KMS-11 (cell line): ENCODE measurements at regions not wholly inside any gene's neighbourhood (a gene's known extent, or its start where the extent isn't known, plus 50 kb on each side); places are given as distances from the start of the nearest gene placed in this dataset.

ENCODE experiments used
- H2AFZ ChIP-seq: fragments of 200-600 bp; sonication (generic); 2 replicates; pipeline ENCODE4 v1.6.1; 2016; ENCODE audit warnings: antibody characterized with exemption, mixed run types, low read depth
- H3K27ac ChIP-seq: fragments of 200-600 bp; sonication (generic); 2 replicates; pipeline ENCODE4 v1.6.1; 2016; ENCODE audit warnings: mild to moderate bottlenecking, mixed run types
- H3K27me3 ChIP-seq: fragments of 200-600 bp; sonication (generic); 2 replicates; pipeline ENCODE4 v1.6.1; 2017; ENCODE audit warnings: mild to moderate bottlenecking, low read depth, mixed run types, moderate library complexity; ENCODE audit not compliant: insufficient read depth
- H3K36me3 ChIP-seq: fragments of 200-600 bp; sonication (generic); 2 replicates; pipeline ENCODE4 v1.6.1; 2017; ENCODE audit warnings: mild to moderate bottlenecking, mixed run types; ENCODE audit not compliant: insufficient read depth
- H3K4me1 ChIP-seq: fragments of 200-600 bp; sonication (generic); 2 replicates; pipeline ENCODE4 v1.6.1; 2016; ENCODE audit warnings: mild to moderate bottlenecking, low read depth, mixed run types; ENCODE audit not compliant: poor library complexity, severe bottlenecking
- H3K4me2 ChIP-seq: fragments of 200-600 bp; sonication (generic); 2 replicates; pipeline ENCODE4 v1.7.0; 2016; ENCODE audit warnings: mild to moderate bottlenecking, mixed run types
- H3K4me3 ChIP-seq: fragments of 200-600 bp; sonication (generic); IDR thresholded peaks from 2 replicates; pipeline ENCODE4 v1.6.1; 2017; ENCODE audit warnings: low read depth, low read length, mixed read lengths; ENCODE audit not compliant: insufficient read depth
- H3K79me2 ChIP-seq: fragments of 200-600 bp; sonication (generic); 2 replicates; pipeline ENCODE4 v1.6.1; 2016; ENCODE audit warnings: low read depth, mixed run types; ENCODE audit not compliant: insufficient read depth
- H3K9ac ChIP-seq: fragments of 200-600 bp; sonication (generic); 2 replicates; pipeline ENCODE4 v1.6.1; 2016; ENCODE audit warnings: mild to moderate bottlenecking, mixed run types
- H4K20me1 ChIP-seq: fragments of 200-600 bp; sonication (generic); 2 replicates; pipeline ENCODE4 v1.6.1; 2016; ENCODE audit warnings: mild to moderate bottlenecking, mixed run types; ENCODE audit not compliant: insufficient read depth
- CTCF ChIP-seq: fragments of 200-600 bp; sonication (generic); conservative IDR thresholded peaks from 2 replicates; pipeline ENCODE4 v1.6.1; 2017; ENCODE audit warnings: low read depth, mild to moderate bottlenecking, antibody characterized with exemption, low read length, moderate library complexity, mixed read lengths

GRCh38 chr2:65739927-65740326 is 307.5 kb upstream of the SPRED2 start:
- Histone ChIP-seq H3K27ac (no peak overlapping the region), H3K27me3 (no peaks in the 10 kb centered on the region), H2AFZ (no peak overlapping the region), H4K20me1 (no peaks in the 10 kb centered on the region), H3K9ac (no peak overlapping the region), H3K4me1 (no peaks in the 10 kb centered on the region), H3K4me3 (no peak overlapping the region), H3K79me2 (no peaks in the 10 kb centered on the region), H3K4me2 (no peak overlapping the region), H3K36me3 (no peaks in the 10 kb centered on the region)
- no peak for TF ChIP-seq CTCF

GRCh38 chr2:65737452-65738011 is 305.1 kb upstream of the SPRED2 start:
- H3K4me2 ChIP-seq: no peak overlapping the region
- TF ChIP-seq CTCF: no peak
- no peak overlapping the region for H2AFZ ChIP-seq
- no peaks in the 10 kb centered on the region for H3K79me2 ChIP-seq
- no peaks in the 10 kb centered on the region for H3K4me1 ChIP-seq
- no peak overlapping the region for H3K27ac ChIP-seq
- no peaks in the 10 kb centered on the region for H4K20me1 ChIP-seq
- H3K4me3 ChIP-seq: no peak overlapping the region
- no peak overlapping the region for H3K9ac ChIP-seq
- H3K36me3 ChIP-seq: no peaks in the 10 kb centered on the region
- no peaks in the 10 kb centered on the region for H3K27me3 ChIP-seq

- H3K4me2 ChIP-seq: no peak overlapping the region
- no peaks in the 10 kb centered on the region for H3K79me2 ChIP-seq
- no peaks in the 10 kb centered on the region for H4K20me1 ChIP-seq
- H3K27ac ChIP-seq: no peak overlapping the region
- H3K4me3 ChIP-seq: no peak overlapping the region
- H2AFZ ChIP-seq: no peak overlapping the region
- H3K4me1 ChIP-seq: no peaks in the 10 kb centered on the region
- H3K36me3 ChIP-seq: no peaks in the 10 kb centered on the region
- TF ChIP-seq CTCF: no peak
- no peak overlapping the region for H3K9ac ChIP-seq
- H3K27me3 ChIP-seq: no peaks in the 10 kb centered on the region
Measured at GRCh38 chr2:65731476-65731875, 299.1 kb upstream of the SPRED2 start.

- Histone ChIP-seq H3K27me3 (no peaks in the 10 kb centered on the region), H3K4me2 (no peak overlapping the region), H3K36me3 (no peaks in the 10 kb centered on the region), H3K27ac (no peak overlapping the region), H3K79me2 (no peaks in the 10 kb centered on the region), H4K20me1 (no peaks in the 10 kb centered on the region), H2AFZ (no peak overlapping the region), H3K4me3 (no peak overlapping the region), H3K4me1 (no peaks in the 10 kb centered on the region), H3K9ac (no peak overlapping the region)
- no peak for TF ChIP-seq CTCF
Measured at GRCh38 chr2:65730186-65730585, 297.8 kb upstream of the SPRED2 start.

GRCh38 chr2:65729246-65729645 is 296.8 kb upstream of the SPRED2 start:
- Histone ChIP-seq H2AFZ (no peak overlapping the region), H3K27ac (no peak overlapping the region), H3K79me2 (no peaks in the 10 kb centered on the region), H3K36me3 (no peaks in the 10 kb centered on the region), H3K27me3 (no peaks in the 10 kb centered on the region), H3K9ac (no peak overlapping the region), H3K4me3 (no peak overlapping the region), H4K20me1 (no peaks in the 10 kb centered on the region), H3K4me1 (no peaks in the 10 kb centered on the region), H3K4me2 (no peak overlapping the region)
- TF ChIP-seq CTCF: no peak
